Hepatocyte (in vitro differentiated cells): ENCODE measurements at regions not wholly inside any gene's neighbourhood (a gene's known extent, or its start where the extent isn't known, plus 50 kb on each side); places are given as distances from the start of the nearest gene placed in this dataset.

Experiments
- DNase-seq: peaks from one replicate; pipeline ENCODE4 v3.0.0-alpha.2; 2016; ENCODE audit warnings: low spot score
- H2AFZ ChIP-seq: fragments of 200-600 bp; sonication (generic); 2 replicates; pipeline ENCODE4 v1.6.0; 2016; ENCODE audit warnings: antibody characterized with exemption, mild to moderate bottlenecking
- H3K27ac ChIP-seq: fragments of 200-600 bp; sonication (generic); 2 replicates; pipeline ENCODE4 v1.5.1; 2016; ENCODE audit warnings: mild to moderate bottlenecking
- H3K27me3 ChIP-seq: fragments of 200-600 bp; sonication (generic); 2 replicates; pipeline ENCODE4 v1.6.1; 2016
- H3K36me3 ChIP-seq: fragments of 200-600 bp; sonication (generic); replicated peaks from 2 replicates; pipeline ENCODE4 v1.5.1; 2016; ENCODE audit warnings: low read depth; ENCODE audit not compliant: insufficient read depth
- H3K4me1 ChIP-seq: fragments of 200-600 bp; sonication (generic); 2 replicates; pipeline ENCODE4 v1.5.1; 2016; ENCODE audit warnings: mild to moderate bottlenecking, moderate library complexity; ENCODE audit not compliant: insufficient read depth
- H3K4me2 ChIP-seq: fragments of 200-600 bp; sonication (generic); 2 replicates; pipeline ENCODE4 v1.6.0; 2016
- H3K4me3 ChIP-seq: fragments of 200-600 bp; sonication (generic); 2 replicates; pipeline ENCODE4 v1.5.1; 2016; ENCODE audit warnings: mild to moderate bottlenecking
- H3K79me2 ChIP-seq: fragments of 200-600 bp; sonication (generic); 2 replicates; pipeline ENCODE4 v1.6.0; 2017; ENCODE audit warnings: mild to moderate bottlenecking
- H3K9me2 ChIP-seq: fragments of 200-600 bp; sonication (generic); replicated peaks from 2 replicates; pipeline ENCODE4 v1.6.0; 2017; ENCODE audit warnings: mild to moderate bottlenecking; ENCODE audit not compliant: insufficient read depth
- H3K9me3 ChIP-seq: fragments of 200-600 bp; sonication (generic); 2 replicates; pipeline ENCODE4 v1.5.1; 2016; ENCODE audit warnings: low read depth, mild to moderate bottlenecking
- H4K20me1 ChIP-seq: fragments of 200-600 bp; sonication (generic); 2 replicates; pipeline ENCODE4 v1.6.0; 2016; ENCODE audit warnings: mild to moderate bottlenecking; ENCODE audit not compliant: insufficient read depth, poor library complexity, severe bottlenecking
- CTCF ChIP-seq: fragments of 200-600 bp; sonication (generic); IDR thresholded peaks from 2 replicates; pipeline ENCODE4 v1.5.1; 2016; ENCODE audit warnings: antibody characterized with exemption, mild to moderate bottlenecking; ENCODE audit not compliant: poor library complexity
- EZH2 ChIP-seq: fragments of 200-600 bp; sonication (generic); IDR thresholded peaks from 2 replicates; pipeline ENCODE4 v1.6.1; 2016; ENCODE audit warnings: antibody characterized with exemption, mild to moderate bottlenecking, borderline replicate concordance
- EZH2phosphoT487 ChIP-seq: fragments of 200-600 bp; sonication (generic); IDR thresholded peaks from one replicate; pipeline ENCODE4 v1.6.1; 2018; ENCODE audit warnings: antibody characterized with exemption, mild to moderate bottlenecking, low read depth, moderate library complexity; ENCODE audit not compliant: unreplicated experiment, severe bottlenecking
- WGBS: methylation state at CpG from one replicate; pipeline ENCODE4 v1.1.6; 2016; ENCODE audit warnings: low lambda C conversion rate; ENCODE audit errors: missing lambda C conversion rate; 5-methylcytosine and 5-hydroxymethylcytosine counted together

GRCh38 chr10:36373424-36374096, 731.5 kb upstream of the FZD8 start:
- TF ChIP-seq EZH2 (no peak), EZH2phosphoT487 (no peak), CTCF (no peak)
- Histone ChIP-seq H3K4me1 (no peaks in the 10 kb centered on the region), H3K36me3 (no peaks in the 10 kb centered on the region), H3K27ac (no peak overlapping the region), H3K4me2 (no peak overlapping the region), H3K79me2 (no peaks in the 10 kb centered on the region), H3K9me3 (no peaks in the 10 kb centered on the region), H3K27me3 (no peaks in the 10 kb centered on the region), H2AFZ (no peak overlapping the region), H3K4me3 (no peak overlapping the region), H3K9me2 (no peaks in the 10 kb centered on the region), H4K20me1 (no peaks in the 10 kb centered on the region)
- WGBS = 66% methylated on average over 8 of the region's 8 CpGs
- DNase-seq = no peak

DNA sequence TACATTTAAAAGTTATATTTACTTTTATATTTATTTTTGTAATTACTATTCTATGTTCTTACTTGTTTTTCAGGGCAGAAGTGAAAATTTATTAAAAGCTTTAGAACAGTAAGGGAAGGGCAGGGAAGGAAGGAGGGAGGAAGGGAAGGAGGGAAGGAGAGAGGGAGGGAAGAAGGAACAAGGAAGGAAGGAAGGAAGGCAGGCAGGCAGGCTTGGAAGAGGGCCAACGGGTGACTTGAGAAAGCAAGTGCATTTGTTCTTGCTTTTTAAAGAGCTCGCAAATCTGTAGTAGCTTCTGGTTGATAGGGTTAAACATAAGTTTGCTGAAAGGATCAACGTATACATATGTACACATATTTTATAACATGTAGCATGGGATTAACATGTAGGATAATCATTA, 725.3 kb upstream of the FZD8 start:
- no peak overlapping the region for H3K4me2 ChIP-seq
- no peaks in the 10 kb centered on the region for H3K4me1 ChIP-seq
- no peaks in the 10 kb centered on the region for H3K36me3 ChIP-seq
- no peak overlapping the region for H2AFZ ChIP-seq
- no peaks in the 10 kb centered on the region for H3K9me3 ChIP-seq
- H4K20me1 ChIP-seq = no peaks in the 10 kb centered on the region
- DNase-seq = no peak
- no peak for TF ChIP-seq EZH2phosphoT487
- no peak for TF ChIP-seq CTCF
- no peak for TF ChIP-seq EZH2
- H3K27me3 ChIP-seq = no peaks in the 10 kb centered on the region
- H3K79me2 ChIP-seq = no peaks in the 10 kb centered on the region
- H3K27ac ChIP-seq = no peak overlapping the region
- no peak overlapping the region for H3K4me3 ChIP-seq
- H3K9me2 ChIP-seq = no peaks in the 10 kb centered on the region
- 57% methylated on average over 3 of the region's 3 CpGs for WGBS

- Histone ChIP-seq H3K4me2 (no peak overlapping the region), H4K20me1 (no peaks in the 10 kb centered on the region), H3K36me3 (no peaks in the 10 kb centered on the region), H2AFZ (no peak overlapping the region), H3K4me3 (no peak overlapping the region), H3K9me3 (no peaks in the 10 kb centered on the region), H3K27ac (no peak overlapping the region), H3K4me1 (no peaks in the 10 kb centered on the region), H3K9me2 (no peaks in the 10 kb centered on the region), H3K79me2 (no peaks in the 10 kb centered on the region), H3K27me3 (no peaks in the 10 kb centered on the region)
- no peak for TF ChIP-seq CTCF
- TF ChIP-seq EZH2phosphoT487 = no peak
- TF ChIP-seq EZH2 = no peak
- DNase-seq = no peak
These were observed 724.7 kb upstream of the FZD8 start for GRCh38 chr10:36366843-36367242.

DNA sequence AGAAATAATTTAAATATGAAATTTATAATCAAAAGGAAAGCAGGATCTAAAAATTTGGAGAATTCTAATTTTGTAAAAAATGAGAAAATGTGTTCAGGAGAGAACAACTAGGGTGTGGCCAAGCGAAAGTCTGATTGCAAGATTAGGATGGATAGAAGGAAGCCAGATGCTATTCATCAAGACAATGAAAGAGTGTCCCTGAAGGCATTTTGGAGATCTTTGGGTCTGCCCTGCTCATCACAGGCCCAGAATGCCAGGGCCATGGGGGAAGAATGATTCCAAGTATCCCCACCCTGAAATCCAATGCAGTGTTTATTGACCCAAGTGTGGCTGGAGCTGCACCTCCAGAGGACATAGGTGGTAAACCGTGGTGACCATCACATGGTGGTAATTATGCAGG, 724.0 kb upstream of the FZD8 start:
- WGBS = 97% methylated on average over 2 of the region's 2 CpGs
- H3K9me2 ChIP-seq = no peaks in the 10 kb centered on the region
- no peaks in the 10 kb centered on the region for H3K9me3 ChIP-seq
- H3K27me3 ChIP-seq = no peaks in the 10 kb centered on the region
- no peak overlapping the region for H3K4me3 ChIP-seq
- no peak for TF ChIP-seq CTCF
- TF ChIP-seq EZH2 = no peak
- TF ChIP-seq EZH2phosphoT487 = no peak
- H3K4me1 ChIP-seq = no peaks in the 10 kb centered on the region
- H2AFZ ChIP-seq = no peak overlapping the region
- no peak overlapping the region for H3K27ac ChIP-seq
- no peaks in the 10 kb centered on the region for H3K79me2 ChIP-seq
- H4K20me1 ChIP-seq = no peaks in the 10 kb centered on the region
- no peak for DNase-seq
- H3K4me2 ChIP-seq = no peak overlapping the region
- H3K36me3 ChIP-seq = no peaks in the 10 kb centered on the region
